Posterior cingulate gyrus (tissue), 11 donors: ENCODE measurements at regions not wholly inside any gene's neighbourhood (a gene's known extent, or its start where the extent isn't known, plus 50 kb on each side); places are given as distances from the start of the nearest gene placed in this dataset.

Experiments
- DNase-seq, 10 donors: peaks; one replicate each; pipeline versions ENCODE4 v3.0.0 to v3.0.0-alpha.2; 2020 to 2021; ENCODE audit warnings: mixed read lengths in 3 of 10
- intact Hi-C: fragments of 100-400 bp; cut with DNase I; formaldehyde crosslinking; loops from one replicate; pipeline ENCODE4 v1.15.1; 2023

GRCh38 chr1:59155351-59155750, 141.5 kb upstream of the FGGY start:
- intact Hi-C loops: no loop called here
- no peak for DNase-seq

- intact Hi-C loops: no loop called here
- no peak for DNase-seq
These were observed 140.8 kb upstream of the FGGY start for GRCh38 chr1:59156051-59156450.

GRCh38 chr1:59156526-59157199, 140.2 kb upstream of the FGGY start:
- intact Hi-C loops: no loop called here
- no peak for DNase-seq

GRCh38 chr1:59158321-59158720, 138.6 kb upstream of the FGGY start:
- intact Hi-C loops: no loop called here
- DNase-seq: no peak

- DNase-seq: no peak
- intact Hi-C loops: no loop called here
These were observed 137.2 kb upstream of the FGGY start for GRCh38 chr1:59159557-59160203.

- intact Hi-C loops: no loop called here
- DNase-seq: no peak
These were observed 135.8 kb upstream of the FGGY start for GRCh38 chr1:59161136-59161535.

- DNase-seq: no peak
- intact Hi-C loops: no loop called here
These were observed 134.2 kb upstream of the FGGY start for GRCh38 chr1:59162665-59163064.

- intact Hi-C loops: no loop called here
- DNase-seq: no peak
These were observed 133.4 kb upstream of the FGGY start for GRCh38 chr1:59163268-59164092.

GRCh38 chr1:59164371-59164770, 132.5 kb upstream of the FGGY start:
- intact Hi-C loops: no loop called here
- DNase-seq: no peak

- DNase-seq: no peak
- intact Hi-C loops: no loop called here
These were observed 131.5 kb upstream of the FGGY start for GRCh38 chr1:59165353-59165752.

- DNase-seq: no peak
- intact Hi-C loops: no loop called here
These were observed 127.2 kb upstream of the FGGY start for GRCh38 chr1:59169703-59170102.

- intact Hi-C loops: no loop called here
These were observed 126.2 kb upstream of the FGGY start for GRCh38 chr1:59170659-59171058.

GRCh38 chr1:59171788-59172187, 125.1 kb upstream of the FGGY start:
- no peak for DNase-seq
- intact Hi-C loops: no loop called here

More at GRCh38 chr1:59170659-59171058, 126.2 kb upstream of the FGGY start:
- no peak for DNase-seq

GRCh38 chr1:59172693-59173092, 124.2 kb upstream of the FGGY start:
- intact Hi-C loops: no loop called here

GRCh38 chr1:59173721-59174120, 123.2 kb upstream of the FGGY start:
- intact Hi-C loops: no loop called here
- no peak for DNase-seq

More at GRCh38 chr1:59172693-59173092, 124.2 kb upstream of the FGGY start:
- no peak for DNase-seq

GRCh38 chr1:59176471-59176870, 120.4 kb upstream of the FGGY start:
- no peak for DNase-seq
- intact Hi-C loops: no loop called here

GRCh38 chr1:59177756-59178155, 119.1 kb upstream of the FGGY start:
- no peak for DNase-seq
- intact Hi-C loops: no loop called here

- DNase-seq: peak in 6 of 10 donors; percentile 9 to 75 (median 38)
- intact Hi-C loops: no loop called here
These were observed 118.3 kb upstream of the FGGY start for GRCh38 chr1:59178339-59179187.

GRCh38 chr1:59179673-59180072, 117.2 kb upstream of the FGGY start:
- intact Hi-C loops: no loop called here
- no peak for DNase-seq

GRCh38 chr1:59180735-59181134, 116.2 kb upstream of the FGGY start:
- DNase-seq: no peak
- intact Hi-C loops: no loop called here
